Endothelial cell of hepatic sinusoid (primary cell): ENCODE measurements at regions not wholly inside any gene's neighbourhood (a gene's known extent, or its start where the extent isn't known, plus 50 kb on each side); places are given as distances from the start of the nearest gene placed in this dataset.

Experiments used
- in situ Hi-C: cut with HindIII; loops from 2 replicates; pipeline ENCODE4 v1.10.0; 2017; ENCODE audit warnings: low sequenced_read_pairs

DNA sequence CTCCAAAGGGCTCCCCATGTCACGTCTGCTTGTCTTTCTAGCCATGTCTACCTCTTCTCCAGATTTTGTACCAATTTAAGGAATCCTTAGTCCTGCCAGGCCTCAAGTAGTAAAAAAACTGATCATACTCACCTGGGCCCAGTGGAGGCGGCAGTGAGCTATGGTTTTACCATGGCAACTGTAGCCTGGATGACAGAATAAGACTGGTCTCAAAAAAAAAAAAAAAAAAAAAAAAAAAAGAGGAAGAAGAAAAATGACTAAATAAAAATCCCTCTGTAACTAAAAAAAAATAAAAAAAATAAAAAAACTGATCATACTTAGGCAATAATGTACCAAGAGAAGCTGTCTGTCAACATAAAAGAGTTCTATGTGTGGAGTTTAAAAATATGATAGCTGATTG lies 221.6 kb downstream of the NR4A2 start:
- in situ Hi-C loops = no loop called here

DNA sequence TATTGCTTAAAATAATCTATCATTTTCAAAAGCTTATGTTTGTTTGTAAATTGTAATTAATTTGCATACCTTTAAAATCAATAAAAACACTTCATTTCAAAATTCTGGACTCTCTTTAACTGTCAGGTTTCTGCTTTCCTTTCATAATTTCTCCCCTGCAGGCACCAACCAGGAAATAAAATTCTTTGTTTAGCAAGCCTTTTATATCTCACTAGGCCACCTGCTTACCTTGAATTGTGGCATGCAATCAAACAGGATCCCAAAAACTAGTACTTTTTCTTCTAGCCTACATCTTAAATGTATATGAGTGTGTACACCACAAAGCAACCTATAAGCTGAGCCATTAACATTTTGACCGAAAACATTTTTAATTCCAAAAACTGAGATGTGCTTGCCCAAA lies 233.1 kb downstream of the NR4A2 start:
- in situ Hi-C loops = no loop called here

DNA sequence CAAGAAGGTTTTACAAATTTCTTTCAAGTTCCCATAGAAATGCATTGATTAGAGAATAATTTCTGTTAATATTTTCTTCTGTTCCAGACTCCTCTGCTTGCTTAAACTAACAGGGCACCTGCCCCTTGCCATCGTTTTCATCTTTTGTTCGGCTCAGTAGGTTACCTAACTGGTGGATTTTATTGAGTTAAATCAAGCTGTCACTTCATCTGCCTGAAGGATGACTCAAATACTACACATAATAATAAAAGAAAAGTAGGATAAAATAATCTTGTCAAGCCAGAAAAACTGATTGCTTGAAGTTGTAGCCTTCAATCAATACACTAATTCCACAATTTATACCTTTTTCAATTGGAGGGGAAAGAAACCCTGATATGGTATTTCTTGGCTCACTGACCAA lies 234.0 kb downstream of the NR4A2 start:
- in situ Hi-C loops = no loop called here

DNA sequence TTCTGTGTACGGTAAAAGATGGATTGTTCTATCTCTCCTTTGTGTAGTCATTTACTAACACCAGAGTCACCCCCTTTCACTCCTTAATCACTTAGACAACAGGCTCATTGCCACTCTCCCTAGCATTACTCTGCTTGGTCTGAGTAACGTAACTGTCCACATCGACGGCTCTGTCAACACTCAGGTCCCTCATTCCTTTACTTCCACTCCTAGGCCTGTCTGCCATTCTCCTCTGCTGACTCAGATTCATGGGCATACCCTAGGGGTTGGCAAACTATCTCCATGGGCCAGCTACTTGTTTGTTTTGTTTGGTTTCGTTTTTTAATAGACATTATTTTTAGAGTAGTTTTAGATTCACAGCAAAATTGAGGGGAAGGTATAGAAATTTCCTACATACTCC lies 243.9 kb downstream of the NR4A2 start:
- in situ Hi-C loops = no loop called here

DNA sequence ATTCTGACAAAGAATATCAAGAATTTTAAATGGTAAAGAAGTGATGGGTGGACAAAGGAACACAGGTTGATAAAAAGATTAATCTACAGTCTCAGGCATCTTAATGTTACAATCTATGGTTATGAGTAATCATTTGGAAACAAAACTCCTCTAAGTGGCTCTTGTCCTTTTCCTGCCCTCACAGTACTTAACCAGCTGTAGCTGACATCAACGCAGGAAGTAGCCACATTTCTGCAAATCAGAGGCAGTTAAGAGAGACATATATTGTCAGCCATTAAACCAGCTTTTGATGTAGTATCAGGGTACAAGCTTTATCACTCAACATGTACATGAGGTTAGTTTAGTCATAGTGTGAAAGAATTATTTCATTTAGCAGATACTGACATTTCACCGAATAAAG lies 244.6 kb downstream of the NR4A2 start:
- in situ Hi-C loops = no loop called here

DNA sequence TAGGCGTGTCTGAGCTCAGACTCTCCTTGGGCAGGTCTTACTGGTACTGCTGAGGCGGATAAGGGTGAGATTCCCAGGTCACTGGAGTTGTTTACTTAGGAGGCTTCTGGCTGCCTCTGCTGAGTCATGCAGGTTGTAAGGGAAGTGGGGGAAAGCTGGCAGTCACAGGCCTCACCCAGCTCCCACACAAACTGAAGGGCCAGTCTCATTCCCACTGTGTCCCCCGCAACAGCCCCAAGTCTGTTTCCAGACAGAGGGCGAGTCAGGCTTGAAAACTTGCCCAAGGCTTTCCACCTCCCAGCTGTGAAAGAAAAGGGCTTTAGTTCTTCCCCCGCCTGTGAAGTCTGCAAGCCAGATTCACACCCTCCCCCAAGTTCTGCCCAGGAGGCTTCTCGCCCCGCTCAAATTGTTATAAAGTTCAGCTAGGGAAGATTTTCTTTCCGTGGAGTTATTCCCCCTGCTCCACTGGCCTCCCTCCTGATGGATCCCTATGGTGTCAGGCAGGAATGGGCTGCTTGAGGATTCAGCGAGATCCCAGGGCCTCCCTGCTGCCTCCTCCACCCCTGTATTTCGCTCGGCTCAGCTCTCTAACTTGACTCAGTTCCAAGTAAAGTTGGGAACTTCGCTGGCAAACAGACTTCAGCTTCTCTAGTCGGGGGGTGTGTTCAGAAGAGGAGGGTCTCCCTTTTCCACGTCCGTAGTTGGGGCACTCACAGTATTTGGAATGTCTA lies 248.6 kb downstream of the NR4A2 start:
- in situ Hi-C loops = no loop called here

DNA sequence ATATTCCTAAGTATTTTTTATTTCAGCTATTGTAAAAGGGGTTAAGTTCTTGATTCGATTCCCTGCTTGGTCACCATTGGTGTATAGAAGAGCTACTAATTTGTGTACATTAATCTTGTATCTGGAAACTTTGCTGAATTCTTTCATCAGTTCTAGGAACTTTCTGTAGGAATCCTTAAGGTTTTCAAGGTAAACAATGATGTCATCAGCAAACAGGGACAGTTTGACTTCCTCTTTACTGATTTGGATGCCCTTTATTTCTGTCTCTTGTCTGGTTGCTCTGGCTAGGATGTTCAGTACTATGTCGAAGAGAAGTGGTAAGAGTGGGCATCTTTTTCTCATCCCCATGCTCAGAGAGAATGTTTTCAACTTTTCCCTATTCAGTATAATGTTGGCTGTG lies 252.7 kb downstream of the NR4A2 start:
- in situ Hi-C loops = no loop called here

DNA sequence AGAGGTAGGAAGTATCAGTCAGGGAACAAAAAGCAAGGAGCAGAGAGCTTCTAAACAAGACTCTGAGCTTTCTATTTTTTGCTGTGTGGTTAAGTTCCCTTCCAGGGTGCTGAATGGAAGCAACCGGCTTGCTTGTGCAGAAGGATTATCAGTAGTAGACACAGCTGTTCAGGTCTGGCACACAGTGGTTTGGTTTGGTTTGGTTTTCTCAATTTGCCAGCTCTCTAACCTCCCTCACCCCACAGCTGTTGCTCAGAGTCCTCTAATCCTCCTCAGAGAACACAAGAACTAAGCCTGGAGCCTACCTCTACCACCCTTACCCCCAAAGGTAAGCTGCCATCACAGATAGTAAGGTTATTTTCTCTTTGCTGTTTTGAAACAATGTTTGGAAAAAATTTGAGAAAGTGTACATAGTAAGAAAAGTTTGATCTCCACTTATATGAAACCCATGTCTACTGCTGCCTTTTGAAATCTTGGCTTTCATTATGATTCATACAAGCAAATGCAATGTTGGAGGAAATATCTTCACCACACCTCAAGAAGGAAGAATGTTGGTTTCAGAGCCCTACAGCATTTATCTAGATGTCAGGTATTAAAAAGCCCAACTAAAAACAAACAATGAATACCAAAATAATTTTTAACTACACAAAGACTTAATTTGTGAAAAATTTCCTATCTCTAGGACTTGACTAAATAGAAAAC lies 255.3 kb downstream of the NR4A2 start:
- in situ Hi-C loops = no loop called here

DNA sequence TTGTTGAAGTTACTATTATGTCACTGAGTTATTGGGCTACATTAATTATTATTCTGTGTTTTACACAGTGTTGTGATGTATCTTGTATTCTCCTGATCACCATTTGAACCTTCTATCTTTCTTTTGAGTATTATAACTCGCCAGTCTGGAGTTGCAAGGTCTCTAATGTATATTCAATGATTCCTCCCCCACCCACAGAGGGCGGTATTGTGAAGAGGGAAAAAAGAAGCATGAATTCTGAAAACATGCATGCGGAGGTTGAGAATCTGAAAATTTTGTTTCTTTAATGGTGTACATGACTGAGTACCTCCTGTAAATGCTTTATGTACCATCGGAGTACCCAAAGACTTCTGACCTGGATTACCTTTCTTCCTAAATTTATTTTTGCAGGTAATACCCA lies 266.6 kb downstream of the NR4A2 start:
- in situ Hi-C loops = no loop called here

DNA sequence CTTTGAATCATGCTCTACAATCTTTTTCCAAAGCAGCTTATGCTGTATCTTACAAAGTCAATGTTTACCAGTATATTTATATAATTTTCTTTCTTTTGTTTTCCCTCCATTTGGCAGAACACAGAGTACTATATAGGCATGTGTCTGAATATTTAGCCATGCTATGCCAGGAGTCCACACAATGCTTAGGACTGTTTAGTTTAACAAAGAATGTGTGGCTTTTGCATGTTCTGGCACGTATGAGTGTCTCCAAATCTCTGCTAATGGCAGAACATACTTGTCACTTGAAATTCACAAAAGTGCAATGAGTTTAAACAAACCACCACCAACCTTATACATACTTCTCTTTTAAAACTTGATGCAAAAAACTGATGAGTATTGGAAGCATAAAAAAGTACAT lies 268.0 kb downstream of the NR4A2 start:
- in situ Hi-C loops = no loop called here

DNA sequence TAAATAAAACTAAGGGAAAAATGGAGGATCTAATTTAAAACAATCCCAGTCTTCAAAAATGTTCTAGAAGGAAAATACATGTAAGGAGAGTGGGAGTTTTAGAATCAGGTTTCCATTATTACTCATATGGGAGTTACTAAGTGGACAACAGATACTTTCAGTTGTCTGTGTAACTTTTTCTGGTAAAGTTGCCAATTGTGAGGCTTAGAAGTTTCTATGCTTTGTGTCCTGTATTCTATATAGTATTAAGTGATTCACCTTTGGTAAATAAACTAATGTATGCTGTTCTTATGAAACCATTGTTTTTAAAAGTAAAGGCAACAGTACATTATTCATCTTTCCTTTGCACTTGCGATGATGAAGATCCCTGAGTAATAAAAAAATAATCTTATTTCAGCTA lies 274.9 kb downstream of the NR4A2 start:
- in situ Hi-C loops = no loop called here

DNA sequence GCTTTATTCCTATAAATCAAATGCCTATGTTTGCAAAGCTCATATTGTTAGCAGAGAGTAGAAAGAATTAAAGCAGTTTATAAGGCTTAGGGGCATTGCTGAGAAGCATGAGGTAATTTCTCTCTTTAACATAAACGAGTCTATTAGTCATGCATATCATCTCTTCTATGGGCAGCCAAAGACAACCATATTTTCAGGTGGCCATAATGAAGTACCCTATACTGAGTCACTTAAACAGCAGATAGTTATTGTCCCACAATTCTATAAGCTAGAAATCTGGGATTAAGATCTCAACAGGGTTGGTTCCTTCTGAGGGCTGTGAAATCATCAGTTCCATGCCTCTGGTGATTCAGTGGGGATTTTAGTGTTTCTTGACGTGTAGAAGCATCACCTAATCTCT lies 277.5 kb downstream of the NR4A2 start:
- in situ Hi-C loops = no loop called here

DNA sequence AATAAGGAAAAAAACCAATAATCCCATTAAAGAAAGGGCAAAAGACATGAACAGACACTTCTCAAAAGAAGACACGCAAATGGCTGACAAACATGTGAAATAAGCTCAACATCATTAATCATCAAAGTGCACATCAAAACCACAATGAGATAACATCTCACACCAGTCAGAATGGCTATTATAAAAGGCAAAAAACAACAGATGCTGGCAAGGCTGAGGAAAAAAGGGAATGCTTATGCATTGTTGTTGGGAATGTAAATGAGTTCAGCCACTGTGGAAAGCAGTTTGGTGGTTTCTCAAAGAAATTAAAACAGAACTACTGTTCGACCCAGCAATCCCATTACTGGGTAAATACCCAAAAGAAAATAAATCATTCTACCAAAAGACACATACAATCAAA lies 285.6 kb downstream of the NR4A2 start:
- in situ Hi-C loops = no loop called here

DNA sequence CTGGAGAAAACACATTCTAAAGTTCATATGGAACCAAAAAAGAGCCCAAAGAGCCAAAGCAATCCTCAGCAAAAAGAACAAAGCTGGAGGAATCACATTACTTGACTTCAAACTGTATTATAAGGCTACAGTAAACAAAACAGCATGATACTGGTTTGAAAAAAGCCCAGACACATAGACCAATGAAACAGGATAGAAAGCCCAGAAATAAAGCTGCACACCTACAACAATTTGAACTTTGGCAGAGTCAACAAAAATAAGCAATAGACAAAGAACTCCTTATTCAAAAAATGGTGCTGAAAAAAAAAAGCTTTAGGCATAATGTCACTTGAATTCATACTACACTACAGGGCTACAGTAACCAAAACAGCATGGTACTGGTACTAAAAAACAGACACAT lies 289.6 kb downstream of the NR4A2 start:
- in situ Hi-C loops = no loop called here

DNA sequence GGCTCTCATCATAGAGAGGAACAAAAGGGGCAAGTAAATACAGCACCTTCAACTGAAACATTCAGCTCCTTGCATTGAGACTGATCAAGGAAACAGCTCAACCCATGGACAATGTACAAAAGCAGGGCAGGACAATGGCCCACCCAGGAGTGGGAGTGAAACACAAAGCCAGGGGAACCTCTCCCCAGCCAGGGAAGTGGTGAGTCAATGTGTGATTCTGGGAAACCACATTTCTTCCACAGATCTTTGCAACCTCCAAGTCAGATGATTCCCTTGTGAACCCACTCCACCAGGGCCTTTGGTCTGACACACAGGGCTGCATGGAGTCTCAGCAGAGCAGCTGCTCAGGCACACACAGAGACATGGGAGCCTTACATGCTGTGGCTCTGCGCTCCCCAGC lies 294.5 kb downstream of the NR4A2 start:
- in situ Hi-C loops = no loop called here

DNA sequence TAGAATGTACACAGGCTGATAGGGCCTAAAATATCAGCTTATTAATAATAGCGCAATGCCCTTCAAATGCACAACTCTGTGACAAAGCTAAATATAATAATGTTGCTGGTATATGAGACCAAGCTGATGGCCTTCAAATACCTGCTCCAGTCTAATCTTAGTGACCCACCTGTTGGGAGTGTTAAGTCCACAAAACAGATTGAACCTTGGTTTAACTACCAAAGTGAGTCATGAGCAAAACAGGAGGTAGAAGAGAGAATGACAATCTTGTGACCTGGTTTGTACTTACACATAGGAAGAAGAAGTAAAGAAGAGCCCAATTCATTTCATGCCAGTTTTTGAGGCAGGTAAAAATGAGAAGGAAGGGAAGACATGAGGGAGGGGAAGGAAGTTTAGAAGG lies 295.0 kb downstream of the NR4A2 start:
- in situ Hi-C loops = no loop called here

DNA sequence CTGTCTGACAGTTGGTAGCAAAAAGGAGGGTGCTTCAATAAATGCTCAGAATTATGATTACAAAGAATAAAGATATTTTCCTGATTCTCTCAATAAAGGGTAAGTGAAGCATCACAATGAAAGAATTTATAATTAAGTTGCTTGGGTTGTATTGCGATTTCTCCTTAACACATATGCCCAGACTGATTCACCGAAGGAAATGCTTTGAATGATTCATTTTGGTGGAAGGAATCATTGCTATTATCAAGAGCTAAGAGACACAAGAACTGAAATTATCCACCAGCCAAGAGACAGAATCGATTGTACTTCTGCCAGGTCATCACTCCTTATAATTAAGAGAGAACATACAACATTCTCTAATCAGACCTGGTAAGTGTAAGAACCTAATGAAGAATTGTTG lies 301.4 kb downstream of the NR4A2 start:
- in situ Hi-C loops = no loop called here

DNA sequence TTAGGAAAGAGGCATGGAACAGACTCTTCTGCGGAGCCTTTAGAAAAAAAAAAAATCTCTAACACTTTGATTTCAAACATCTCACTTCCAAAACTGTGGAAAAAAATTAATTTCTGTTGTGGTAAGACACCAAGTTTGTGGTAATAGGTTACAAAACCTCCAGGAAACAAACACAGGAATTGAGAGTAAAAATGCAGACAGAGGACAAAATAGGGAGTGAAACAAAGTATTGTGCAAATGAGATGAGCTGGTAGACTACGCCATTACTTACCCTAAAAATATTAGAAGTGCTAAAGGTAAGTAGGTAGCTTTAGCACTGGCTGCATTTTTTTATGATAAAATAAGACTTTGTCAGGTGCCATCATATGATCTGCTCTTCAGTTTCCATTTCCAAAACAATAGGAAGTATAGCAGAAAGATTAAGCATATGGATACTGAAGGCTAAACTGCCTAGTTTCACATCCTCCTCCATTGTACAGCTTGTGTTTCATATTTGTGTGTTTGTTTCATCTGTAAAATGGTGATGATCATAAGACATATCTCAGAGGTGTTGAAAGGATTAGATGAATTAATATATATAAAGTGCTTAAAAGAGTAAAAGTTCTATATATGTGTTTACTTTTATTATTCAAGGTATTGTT lies 309.2 kb downstream of the NR4A2 start:
- in situ Hi-C loops = no loop called here

DNA sequence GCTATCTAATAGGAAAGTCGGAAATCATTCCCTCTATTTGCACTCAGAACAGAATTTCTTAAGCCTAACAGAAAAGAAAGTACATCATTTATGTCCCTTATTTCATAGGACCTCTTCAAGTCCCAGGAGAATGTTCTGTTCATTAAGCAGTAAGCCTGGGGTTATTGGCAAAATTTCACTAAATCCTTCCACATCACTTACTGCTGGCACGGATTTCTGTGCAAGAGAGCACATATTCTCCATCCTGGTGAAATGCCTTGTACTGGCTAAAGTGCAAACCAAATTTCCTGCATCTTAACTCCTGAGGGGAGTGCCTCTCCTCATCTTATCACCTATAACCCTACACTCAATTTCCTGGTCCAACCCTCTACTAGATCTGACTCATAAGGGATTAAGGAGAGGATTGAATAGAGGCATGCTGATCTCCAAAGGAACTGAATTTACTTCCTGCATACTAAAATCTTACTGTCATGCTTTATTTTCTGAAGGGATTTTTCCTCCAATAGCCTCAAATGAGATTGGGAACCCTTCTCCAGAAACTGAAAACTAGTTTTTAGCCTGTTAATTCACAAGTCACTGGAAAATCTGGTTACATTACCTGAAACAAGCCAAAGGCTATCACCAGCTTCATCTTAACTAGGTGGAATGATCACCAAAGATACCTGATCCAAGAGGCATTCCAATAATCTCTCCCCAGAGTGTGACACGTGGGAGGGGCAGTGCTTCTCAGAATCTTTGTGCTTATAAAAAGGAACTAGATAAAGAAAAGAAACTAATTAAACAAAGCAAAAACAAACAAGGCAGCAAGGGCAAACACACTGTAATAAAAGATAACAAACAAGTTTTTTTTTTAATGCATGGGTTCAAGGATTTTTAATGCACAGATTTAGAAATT lies 311.1 kb downstream of the NR4A2 start:
- in situ Hi-C loops = no loop called here

DNA sequence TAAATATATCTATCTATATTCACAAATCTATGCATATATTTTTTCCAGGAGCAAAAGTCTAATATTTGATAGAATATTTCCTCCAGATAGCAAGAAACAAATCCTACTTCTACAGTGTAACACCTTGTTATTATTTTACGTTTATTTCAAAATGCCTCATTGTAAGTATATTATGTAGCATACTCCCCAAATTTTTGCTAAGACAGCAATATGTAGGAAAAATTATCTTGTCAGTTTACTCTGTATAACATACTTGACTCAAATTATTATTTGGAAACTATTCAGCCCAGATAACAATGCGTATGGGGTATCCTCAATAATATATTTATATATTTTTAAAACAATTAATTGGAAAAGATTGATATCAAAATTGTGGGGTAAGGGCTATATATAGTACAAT lies 313.2 kb downstream of the NR4A2 start:
- in situ Hi-C loops = no loop called here

DNA sequence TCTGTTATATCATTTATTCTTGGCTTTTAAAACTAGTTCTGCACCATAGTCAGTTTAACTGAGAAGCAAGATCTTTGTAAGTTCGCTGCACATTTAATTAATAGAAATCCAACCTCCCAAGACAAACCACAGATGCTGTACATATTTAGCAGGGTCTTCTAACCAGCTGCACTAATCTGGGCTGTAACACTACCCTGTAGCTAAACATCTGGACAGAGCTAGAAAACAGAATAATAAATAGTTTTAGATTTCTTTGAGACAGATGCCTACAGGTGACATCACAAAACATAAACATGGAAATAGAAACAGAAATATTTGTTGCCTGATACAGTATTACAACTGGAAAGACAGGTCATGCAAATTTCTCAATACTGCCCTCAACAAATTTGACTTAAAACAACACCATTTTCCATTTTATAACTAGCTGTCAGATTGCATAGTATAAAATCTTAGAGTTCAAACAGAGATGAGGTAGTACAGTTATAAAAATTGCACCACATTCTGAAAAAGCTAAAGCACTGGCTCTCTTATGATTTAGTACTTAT lies 315.1 kb downstream of the NR4A2 start:
- in situ Hi-C loops = no loop called here
